ENCODE measurements at regions not wholly inside any gene's neighbourhood (a gene's known extent, or its start where the extent isn't known, plus 50 kb on each side); places are given as distances from the start of the nearest gene placed in this dataset.
"Not testable (repeated sequence)": the region's sequence is repeated elsewhere in the genome, so short reads cannot be mapped to it uniquely, and the experiment has no call there.

GRCh38 chr3:170650557-170650956 lies 64.7 kb upstream of the SLC7A14 start:
- H3K4me1 ChIP-seq (replicated peaks in 1 of 2; ENCODE audit: control insufficient read depth in 2 of 2, insufficient read depth in 2 of 2, low read length in 2 of 2); H3K27me3 ChIP-seq (ENCODE audit: control insufficient read depth in 2 of 2, insufficient read depth in 2 of 2, low read length in 2 of 2); BruUV-seq (replicated peaks); in situ Hi-C loops (cut with MboI); H3K79me2 ChIP-seq (ENCODE audit: control insufficient read depth, insufficient read depth, low read length); H3K36me3 ChIP-seq (ENCODE audit: control insufficient read depth, insufficient read depth, low read length); FAIRE-seq; POLR2A ChIA-PET; ATAC-seq; H3K4me2 ChIP-seq (ENCODE audit: insufficient read depth, low read length); H3K27ac ChIP-seq (ENCODE audit: extremely low read depth, low read depth, low read length); intact Hi-C loops (cut with micrococcal nuclease); H3K9me1 ChIP-seq (ENCODE audit: control insufficient read depth, insufficient read depth, low read length); H3K4me3 ChIP-seq; H3K9me3 ChIP-seq (replicated peaks; ENCODE audit: control insufficient read depth, insufficient read depth, low read depth, low read length); H2AFZ ChIP-seq (ENCODE audit: low read depth, low read length); CTCF ChIA-PET (ENCODE audit: low intra/inter-chr PET ratio); H4K20me1 ChIP-seq (replicated peaks; ENCODE audit: control insufficient read depth, insufficient read depth, low read length): not testable (repeated sequence)
- WGBS (ENCODE audit: insufficient coverage, low coverage, missing lambda C conversion rate), result 19% methylated on average over 4 of the region's 5 CpGs
- peak in 1 of 4 experiments; percentile 10 for DNase-seq (ENCODE audit: extremely low read depth in 1 of 4, low spot score in 3 of 4)
- TF ChIP-seq CBFA2T3 (IDR thresholded peaks at IDR 0.05), result peak; percentile 28; the same call in 1 of the 2 replicates
- H3K9ac ChIP-seq (ENCODE audit: insufficient read depth in 1 of 2, low read depth in 2 of 2, low read length in 2 of 2), result 0 out of 4 replicates have a peak overlapping the region, but pooled peaks of 1 of the 2 experiments have one; percentile 39

- H4K20me1 ChIP-seq (replicated peaks; ENCODE audit: control insufficient read depth, insufficient read depth, low read length), result no peaks in the 10 kb centered on the region
- DNase-seq (ENCODE audit: extremely low read depth in 1 of 4, low spot score in 3 of 4) (no peak), ATAC-seq (no peak), FAIRE-seq (no peak)
- H3K9me3 ChIP-seq (replicated peaks; ENCODE audit: control insufficient read depth, insufficient read depth, low read depth, low read length), result no peaks in the 10 kb centered on the region; the same call in 1 of the 2 replicates
- ChIA-PET CTCF (ENCODE audit: low intra/inter-chr PET ratio) (no interaction called here), POLR2A (interaction anchor here (1.2 kb wide), 1 partner anchor 17 kb away, joined by 3 read pairs; no protein-coding TSS in a partner anchor)
- H3K36me3 ChIP-seq (ENCODE audit: control insufficient read depth, insufficient read depth, low read length), result no peaks in the 10 kb centered on the region
- peaks cover 15 to 19% of the 10 kb centered on the region in 2 experiments for H3K4me1 ChIP-seq (replicated peaks in 1 of 2; ENCODE audit: control insufficient read depth in 2 of 2, insufficient read depth in 2 of 2, low read length in 2 of 2)
- H3K9ac ChIP-seq (ENCODE audit: insufficient read depth in 1 of 2, low read depth in 2 of 2, low read length in 2 of 2), result no peak overlapping the region
- H3K79me2 ChIP-seq (ENCODE audit: control insufficient read depth, insufficient read depth, low read length), result no peaks in the 10 kb centered on the region
- H3K9me1 ChIP-seq (ENCODE audit: control insufficient read depth, insufficient read depth, low read length), result no peaks in the 10 kb centered on the region
- H3K4me3 ChIP-seq, result no peak overlapping the region
- 38% methylated on average over 1 of the region's 1 CpG for WGBS (ENCODE audit: insufficient coverage, low coverage, missing lambda C conversion rate)
- intact Hi-C loops (cut with micrococcal nuclease) (no loop called here), in situ Hi-C loops (cut with MboI) (loop anchor here (25.0 kb wide), 1 partner anchor 943 kb away; no protein-coding TSS in a partner anchor)
- H3K4me2 ChIP-seq (ENCODE audit: insufficient read depth, low read length), result no peak overlapping the region
- no peak overlapping the region for H2AFZ ChIP-seq (ENCODE audit: low read depth, low read length)
- no peak overlapping the region for H3K27ac ChIP-seq (ENCODE audit: extremely low read depth, low read depth, low read length)
- no TSS peak for BruUV-seq (replicated peaks)
- TF ChIP-seq MAFG (tag; conservative IDR thresholded peaks at IDR 0.05), result no peak
- no peak for TF ChIP-seq ZNF609 (CRISPR knock-in tag; IDR thresholded peaks at IDR 0.05; ENCODE audit: borderline replicate concordance)
- no peak for TF ChIP-seq ZC3H8 (IDR thresholded peaks at IDR 0.05)
- no peak for TF ChIP-seq BRD4 (IDR thresholded peaks at IDR 0.05)
- no peak for TF ChIP-seq ZFP36 (IDR thresholded peaks at IDR 0.05; ENCODE audit: low read depth, low read length, partially characterized antibody)
- no peak for TF ChIP-seq RB1 (IDR thresholded peaks at IDR 0.05; ENCODE audit: low read depth)
- no peak for TF ChIP-seq ZNF239 (CRISPR knock-in tag; IDR thresholded peaks at IDR 0.05)
- TF ChIP-seq HMG20A (CRISPR knock-in tag; conservative IDR thresholded peaks at IDR 0.05), result no peak
- no peaks in the 10 kb centered on the region for H3K27me3 ChIP-seq (ENCODE audit: control insufficient read depth in 2 of 2, insufficient read depth in 2 of 2, low read length in 2 of 2)
Measured at GRCh38 chr3:170644711-170645110, 58.8 kb upstream of the SLC7A14 start.

Measured in K562 (cell line).